Loucy (cell line): ENCODE measurements at regions not wholly inside any gene's neighbourhood (a gene's known extent, or its start where the extent isn't known, plus 50 kb on each side); places are given as distances from the start of the nearest gene placed in this dataset.

Experiments used
- H2AFZ ChIP-seq: fragments of 200-600 bp; sonication (generic); 2 replicates; pipeline ENCODE4 v1.6.0; 2016; ENCODE audit warnings: antibody characterized with exemption, mild to moderate bottlenecking, low read length, moderate library complexity
- H3F3A ChIP-seq: fragments of 200-600 bp; 2 replicates; pipeline ENCODE4 v1.6.0; 2016; ENCODE audit warnings: antibody characterized with exemption, low read depth, mild to moderate bottlenecking
- H3K27me3 ChIP-seq: fragments of 200-600 bp; sonication (generic); 2 replicates; pipeline ENCODE4 v1.6.1; 2014; ENCODE audit warnings: low read length, mild to moderate bottlenecking; ENCODE audit not compliant: insufficient read depth, poor library complexity, severe bottlenecking
- H3K36me3 ChIP-seq: fragments of 200-600 bp; sonication (generic); 2 replicates; pipeline ENCODE4 v1.6.1; 2016; ENCODE audit warnings: low read length; ENCODE audit not compliant: insufficient read depth
- H3K4me1 ChIP-seq: fragments of 200-600 bp; sonication (generic); 2 replicates; pipeline ENCODE4 v1.5.1; 2014; ENCODE audit warnings: low read length, mild to moderate bottlenecking; ENCODE audit not compliant: insufficient read depth, poor library complexity, severe bottlenecking
- H3K4me2 ChIP-seq: fragments of 200-600 bp; sonication (generic); 2 replicates; pipeline ENCODE4 v1.6.0; 2014; ENCODE audit warnings: antibody characterized with exemption, low read length, low read depth, mild to moderate bottlenecking; ENCODE audit not compliant: poor library complexity, severe bottlenecking
- H3K4me3 ChIP-seq: fragments of 200-600 bp; sonication (generic); 2 replicates; pipeline ENCODE4 v1.5.1; 2014; ENCODE audit warnings: low read length, mild to moderate bottlenecking, mixed read lengths; ENCODE audit not compliant: poor library complexity, severe bottlenecking
- H3K79me2 ChIP-seq: fragments of 200-600 bp; sonication (generic); 2 replicates; pipeline ENCODE4 v1.6.1; 2014; ENCODE audit warnings: low read length; ENCODE audit not compliant: insufficient read depth
- H3K9ac ChIP-seq: fragments of 200-600 bp; sonication (generic); 2 replicates; pipeline ENCODE4 v1.6.0; 2014; ENCODE audit warnings: mild to moderate bottlenecking, low read depth, low read length, moderate library complexity; ENCODE audit not compliant: poor library complexity, severe bottlenecking
- H3K9me2 ChIP-seq: fragments of 200-600 bp; sonication (generic); replicated peaks from 2 replicates; pipeline ENCODE4 v1.6.1; 2016; ENCODE audit warnings: low read depth, low read length, mixed read lengths
- H3K9me3 ChIP-seq: fragments of 200-600 bp; sonication (generic); 2 replicates; pipeline ENCODE4 v1.6.1; 2014; ENCODE audit warnings: mild to moderate bottlenecking, antibody characterized with exemption, low read length, low read depth; ENCODE audit not compliant: insufficient read depth
- H4K20me1 ChIP-seq: fragments of 200-600 bp; sonication (generic); 2 replicates; pipeline ENCODE4 v1.6.0; 2014; ENCODE audit warnings: antibody characterized with exemption, low read length, mild to moderate bottlenecking; ENCODE audit not compliant: insufficient read depth, poor library complexity, severe bottlenecking
- EZH2phosphoT487 ChIP-seq: fragments of 200-600 bp; IDR thresholded peaks from 2 replicates; pipeline ENCODE4 v1.6.1; 2018; ENCODE audit warnings: antibody characterized with exemption, mild to moderate bottlenecking, moderate library complexity, borderline replicate concordance
- TF ChIP-seq, protein P1 (sequence below): fragments of 200-600 bp; sonication (generic); conservative IDR thresholded peaks from 2 replicates; pipeline ENCODE4 v1.5.1; 2014; ENCODE audit warnings: mild to moderate bottlenecking, antibody characterized with exemption, low read length

DNA sequence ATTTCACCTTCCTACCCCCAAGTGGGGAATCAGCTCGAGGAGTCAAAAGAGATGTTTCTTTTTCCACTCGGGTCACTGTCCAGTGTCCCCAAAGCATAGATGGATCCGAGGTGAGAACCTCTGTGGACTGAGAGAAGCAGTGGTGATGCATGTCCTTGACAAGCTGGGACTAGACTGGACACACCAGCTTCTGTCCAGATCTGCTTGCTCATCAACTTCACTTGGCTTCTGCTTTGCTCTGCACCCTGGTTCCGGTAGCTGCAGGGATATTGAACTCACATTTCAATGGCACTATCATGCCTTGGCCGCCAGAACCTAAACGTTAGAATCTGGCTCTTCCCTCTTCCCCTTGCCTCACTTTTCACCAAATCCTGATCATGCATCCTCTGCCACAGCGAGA is 50.3 kb upstream of the CXCL12 start:
- no peak overlapping the region for H2AFZ ChIP-seq
- H3F3A ChIP-seq, result no peaks in the 10 kb centered on the region
- no peaks in the 10 kb centered on the region for H3K79me2 ChIP-seq
- H3K4me1 ChIP-seq, result no peaks in the 10 kb centered on the region
- no peaks in the 10 kb centered on the region for H3K9me3 ChIP-seq
- H3K9me2 ChIP-seq, result no peaks in the 10 kb centered on the region
- TF ChIP-seq, protein P1, sequence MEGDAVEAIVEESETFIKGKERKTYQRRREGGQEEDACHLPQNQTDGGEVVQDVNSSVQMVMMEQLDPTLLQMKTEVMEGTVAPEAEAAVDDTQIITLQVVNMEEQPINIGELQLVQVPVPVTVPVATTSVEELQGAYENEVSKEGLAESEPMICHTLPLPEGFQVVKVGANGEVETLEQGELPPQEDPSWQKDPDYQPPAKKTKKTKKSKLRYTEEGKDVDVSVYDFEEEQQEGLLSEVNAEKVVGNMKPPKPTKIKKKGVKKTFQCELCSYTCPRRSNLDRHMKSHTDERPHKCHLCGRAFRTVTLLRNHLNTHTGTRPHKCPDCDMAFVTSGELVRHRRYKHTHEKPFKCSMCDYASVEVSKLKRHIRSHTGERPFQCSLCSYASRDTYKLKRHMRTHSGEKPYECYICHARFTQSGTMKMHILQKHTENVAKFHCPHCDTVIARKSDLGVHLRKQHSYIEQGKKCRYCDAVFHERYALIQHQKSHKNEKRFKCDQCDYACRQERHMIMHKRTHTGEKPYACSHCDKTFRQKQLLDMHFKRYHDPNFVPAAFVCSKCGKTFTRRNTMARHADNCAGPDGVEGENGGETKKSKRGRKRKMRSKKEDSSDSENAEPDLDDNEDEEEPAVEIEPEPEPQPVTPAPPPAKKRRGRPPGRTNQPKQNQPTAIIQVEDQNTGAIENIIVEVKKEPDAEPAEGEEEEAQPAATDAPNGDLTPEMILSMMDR, result no peak
- no peak for TF ChIP-seq EZH2phosphoT487
- no peaks in the 10 kb centered on the region for H3K36me3 ChIP-seq
- H3K27me3 ChIP-seq, result no peaks in the 10 kb centered on the region
- no peak overlapping the region for H3K9ac ChIP-seq
- no peak overlapping the region for H3K4me3 ChIP-seq
- H3K4me2 ChIP-seq, result no peak overlapping the region
- no peaks in the 10 kb centered on the region for H4K20me1 ChIP-seq

DNA sequence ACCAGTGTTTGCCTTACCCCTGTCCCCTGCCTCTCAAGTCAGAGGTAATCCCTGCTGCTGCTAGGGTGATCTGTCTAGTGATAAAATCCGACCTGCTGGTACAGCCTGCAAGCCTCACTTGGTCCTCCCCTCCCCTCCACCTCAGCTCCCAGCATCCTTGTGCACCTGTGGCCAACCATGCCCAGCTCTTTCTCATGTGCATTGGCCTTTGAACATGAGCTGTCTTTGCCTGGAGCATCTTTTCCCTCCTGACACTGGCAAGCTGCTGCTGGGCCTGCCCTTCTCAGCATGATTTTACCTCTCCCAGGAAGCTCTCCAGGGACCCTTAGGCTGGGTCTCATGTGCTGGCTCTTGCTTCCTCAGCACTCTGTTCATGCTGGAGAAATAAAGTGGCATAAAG is 51.3 kb upstream of the CXCL12 start:
- Histone ChIP-seq H3K9me2 (no peaks in the 10 kb centered on the region), H3K9me3 (0 out of 2 replicates have a peak, but pooled peaks cover 4% of the 10 kb centered on the region), H3K9ac (no peak overlapping the region), H3K36me3 (no peaks in the 10 kb centered on the region), H4K20me1 (no peaks in the 10 kb centered on the region), H3K4me1 (no peaks in the 10 kb centered on the region), H3K27me3 (no peaks in the 10 kb centered on the region), H3F3A (no peaks in the 10 kb centered on the region), H2AFZ (no peak overlapping the region), H3K79me2 (no peaks in the 10 kb centered on the region), H3K4me2 (no peak overlapping the region), H3K4me3 (no peak overlapping the region)
- TF ChIP-seq, protein P1, result no peak
- no peak for TF ChIP-seq EZH2phosphoT487

DNA sequence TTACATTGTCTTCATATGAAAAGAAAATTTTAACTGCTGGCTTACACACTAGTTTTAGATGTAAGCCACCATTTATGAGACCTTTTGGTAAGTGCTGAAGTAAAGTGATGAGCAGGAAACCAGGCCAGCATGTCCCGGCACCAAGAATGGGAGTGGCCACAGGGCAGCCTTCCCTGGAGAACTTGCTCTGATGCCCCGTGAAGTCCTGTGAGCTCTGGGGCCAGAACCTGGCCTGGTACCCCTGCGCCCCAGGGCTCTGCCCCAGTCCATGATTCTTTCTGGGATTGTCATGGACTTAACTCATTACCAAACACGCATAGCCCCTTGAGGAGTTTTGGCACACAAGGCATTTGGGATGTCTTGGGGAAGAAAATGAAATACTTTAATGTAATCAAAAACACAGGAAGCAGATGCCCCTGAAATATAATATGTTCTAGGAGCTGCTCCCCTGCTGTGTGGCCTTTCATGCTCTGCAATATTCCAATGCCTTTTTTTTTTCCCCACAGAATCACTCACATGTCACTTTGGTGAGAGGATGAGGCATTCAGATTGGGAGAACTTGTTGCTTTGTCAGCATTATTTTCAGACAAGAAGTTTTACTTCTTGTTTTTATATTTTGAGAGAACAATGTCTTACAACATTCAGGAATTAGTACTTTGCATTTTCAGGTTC is 53.1 kb upstream of the CXCL12 start:
- H3K36me3 ChIP-seq, result no peaks in the 10 kb centered on the region
- no peak overlapping the region for H3K9ac ChIP-seq
- no peaks in the 10 kb centered on the region for H3K27me3 ChIP-seq
- H3K4me3 ChIP-seq, result no peak overlapping the region
- 0 out of 2 replicates have a peak, but pooled peaks cover 4% of the 10 kb centered on the region for H3K9me3 ChIP-seq
- H3K9me2 ChIP-seq, result no peaks in the 10 kb centered on the region
- no peak overlapping the region for H3K4me2 ChIP-seq
- no peaks in the 10 kb centered on the region for H3K4me1 ChIP-seq
- no peak for TF ChIP-seq EZH2phosphoT487
- TF ChIP-seq, protein P1, result no peak
- no peaks in the 10 kb centered on the region for H4K20me1 ChIP-seq
- H3K79me2 ChIP-seq, result no peaks in the 10 kb centered on the region
- H3F3A ChIP-seq, result no peaks in the 10 kb centered on the region
- no peak overlapping the region for H2AFZ ChIP-seq
